ENCODE measurements at regions not wholly inside any gene's neighbourhood (a gene's known extent, or its start where the extent isn't known, plus 50 kb on each side); places are given as distances from the start of the nearest gene placed in this dataset.
"Not testable (repeated sequence)": the region's sequence is repeated elsewhere in the genome, so short reads cannot be mapped to it uniquely, and the experiment has no call there.

DNA sequence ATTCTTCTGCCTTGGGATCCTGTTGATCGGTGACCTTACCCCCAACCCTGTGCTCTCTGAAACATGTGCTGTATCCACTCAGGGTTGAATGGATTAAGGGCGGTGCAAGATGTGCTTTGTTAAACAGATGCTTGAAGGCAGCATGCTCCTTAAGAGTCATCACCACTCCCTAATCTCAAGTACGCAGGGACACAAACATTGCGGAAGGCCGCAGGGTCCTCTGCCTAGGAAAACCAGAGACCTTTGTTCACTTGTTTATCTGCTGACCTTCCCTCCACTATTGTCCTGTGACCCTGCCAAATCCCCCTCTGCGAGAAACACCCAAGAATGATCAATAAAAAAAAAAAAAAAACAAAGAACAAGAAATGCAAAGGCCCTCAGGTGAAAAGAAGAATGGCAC is 126.1 kb upstream of the RAP1B start:
- DNase-seq (ENCODE audit: low read depth, low spot score); H3K27me3 ChIP-seq (ENCODE audit: insufficient read depth, low read length); POLR2A ChIA-PET; H3K36me3 ChIP-seq (ENCODE audit: control insufficient read depth in 1 of 2, insufficient read depth in 2 of 2, low read length in 2 of 2); H4K20me1 ChIP-seq (ENCODE audit: insufficient read depth); H3K4me2 ChIP-seq (ENCODE audit: low read length); H3K79me2 ChIP-seq (ENCODE audit: insufficient read depth, low read length); H3K9me2 ChIP-seq (ENCODE audit: insufficient read depth); intact Hi-C loops (cut with micrococcal nuclease); H3K9ac ChIP-seq (ENCODE audit: low read length); BruUV-seq (replicated peaks); H3K27ac ChIP-seq (ENCODE audit: low read depth, low read length); H3K4me1 ChIP-seq (ENCODE audit: control insufficient read depth in 1 of 2, insufficient read depth in 2 of 2, low read length in 2 of 2); H2AFZ ChIP-seq (ENCODE audit: low read depth, low read length, poor library complexity, severe bottlenecking); H3K4me3 ChIP-seq (replicated peaks in 1 of 2; ENCODE audit: low read depth in 1 of 2, low read length in 2 of 2); ATAC-seq; H3K9me3 ChIP-seq (ENCODE audit: control insufficient read depth in 1 of 2, insufficient read depth in 1 of 2, low read depth in 1 of 2, low read length in 2 of 2); RAD21 ChIA-PET (ENCODE audit: low non-redundant PET in 1 of 2, low total read pairs in 2 of 2, uncharacterized antibody in 2 of 2, unreplicated experiment in 2 of 2): not testable (repeated sequence)
- CTCF ChIA-PET = interaction anchor here (1.1 kb wide), 1 partner anchor 11 kb away, joined by 5 read pairs; no protein-coding TSS in a partner anchor

DNA sequence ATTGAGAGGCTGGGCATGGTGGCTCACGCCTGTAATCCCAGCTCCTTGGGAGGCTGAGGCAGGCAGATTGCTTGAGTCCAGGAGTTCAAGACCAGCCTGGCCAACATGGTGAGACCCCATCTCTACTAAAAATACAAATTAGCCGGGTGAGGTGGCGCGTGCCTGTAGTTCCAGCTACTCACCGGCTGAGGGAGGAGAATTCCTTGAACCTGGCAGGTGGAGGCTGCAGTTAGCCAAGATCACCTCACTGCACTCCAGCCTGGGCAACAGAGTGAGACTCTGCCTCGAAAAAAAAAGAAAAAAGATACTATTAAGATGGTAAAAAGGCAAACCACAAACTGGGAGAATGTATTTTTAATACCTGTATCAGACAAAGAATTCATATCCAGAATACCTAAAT is 124.2 kb upstream of the RAP1B start:
- H3K27me3 ChIP-seq (ENCODE audit: insufficient read depth, low read length); H3K4me3 ChIP-seq (replicated peaks in 1 of 2; ENCODE audit: low read depth in 1 of 2, low read length in 2 of 2); H3K4me2 ChIP-seq (ENCODE audit: low read length); H3K27ac ChIP-seq (ENCODE audit: low read depth, low read length); POLR2A ChIA-PET; H3K9me3 ChIP-seq (ENCODE audit: control insufficient read depth in 1 of 2, insufficient read depth in 1 of 2, low read depth in 1 of 2, low read length in 2 of 2); H3K4me1 ChIP-seq (ENCODE audit: control insufficient read depth in 1 of 2, insufficient read depth in 2 of 2, low read length in 2 of 2); BruUV-seq (replicated peaks); DNase-seq (ENCODE audit: low read depth, low spot score); H3K9ac ChIP-seq (ENCODE audit: low read length); ATAC-seq; H4K20me1 ChIP-seq (ENCODE audit: insufficient read depth); H3K36me3 ChIP-seq (ENCODE audit: control insufficient read depth in 1 of 2, insufficient read depth in 2 of 2, low read length in 2 of 2); RAD21 ChIA-PET (ENCODE audit: low non-redundant PET in 1 of 2, low total read pairs in 2 of 2, uncharacterized antibody in 2 of 2, unreplicated experiment in 2 of 2); CTCF ChIA-PET; intact Hi-C loops (cut with micrococcal nuclease); H3K79me2 ChIP-seq (ENCODE audit: insufficient read depth, low read length); H2AFZ ChIP-seq (ENCODE audit: low read depth, low read length, poor library complexity, severe bottlenecking); H3K9me2 ChIP-seq (ENCODE audit: insufficient read depth): not testable (repeated sequence)

DNA sequence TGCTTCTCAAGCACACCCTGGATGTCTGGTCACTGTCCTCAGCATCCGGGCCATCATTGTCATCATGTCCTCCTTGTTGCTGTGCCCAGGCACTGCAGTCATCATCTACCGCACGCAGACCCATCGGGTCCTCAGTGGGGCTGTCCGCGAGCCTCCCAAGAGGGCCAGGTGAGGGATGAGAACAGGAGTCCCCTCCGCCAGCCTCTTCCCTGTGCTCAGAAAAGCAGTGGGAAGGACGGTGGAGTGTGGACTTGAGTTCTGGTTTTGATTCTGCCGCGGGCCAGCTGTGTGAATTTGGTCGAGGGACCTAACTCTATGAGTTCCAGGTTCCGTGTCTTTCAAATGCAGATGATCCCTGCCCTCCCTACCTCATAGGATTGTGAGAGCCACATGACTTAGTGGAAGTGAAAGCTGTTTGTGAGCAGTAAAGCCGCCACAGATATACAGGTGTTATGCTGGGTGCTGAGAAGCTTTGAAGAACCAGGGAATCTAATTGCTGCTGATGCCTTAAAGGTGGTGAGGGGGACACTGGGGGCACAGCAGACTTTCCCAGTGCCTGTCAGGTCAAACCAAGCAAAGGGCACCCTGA is 122.9 kb upstream of the RAP1B start:
- CTCF ChIA-PET = no interaction called here
- TF ChIP-seq, protein P1, sequence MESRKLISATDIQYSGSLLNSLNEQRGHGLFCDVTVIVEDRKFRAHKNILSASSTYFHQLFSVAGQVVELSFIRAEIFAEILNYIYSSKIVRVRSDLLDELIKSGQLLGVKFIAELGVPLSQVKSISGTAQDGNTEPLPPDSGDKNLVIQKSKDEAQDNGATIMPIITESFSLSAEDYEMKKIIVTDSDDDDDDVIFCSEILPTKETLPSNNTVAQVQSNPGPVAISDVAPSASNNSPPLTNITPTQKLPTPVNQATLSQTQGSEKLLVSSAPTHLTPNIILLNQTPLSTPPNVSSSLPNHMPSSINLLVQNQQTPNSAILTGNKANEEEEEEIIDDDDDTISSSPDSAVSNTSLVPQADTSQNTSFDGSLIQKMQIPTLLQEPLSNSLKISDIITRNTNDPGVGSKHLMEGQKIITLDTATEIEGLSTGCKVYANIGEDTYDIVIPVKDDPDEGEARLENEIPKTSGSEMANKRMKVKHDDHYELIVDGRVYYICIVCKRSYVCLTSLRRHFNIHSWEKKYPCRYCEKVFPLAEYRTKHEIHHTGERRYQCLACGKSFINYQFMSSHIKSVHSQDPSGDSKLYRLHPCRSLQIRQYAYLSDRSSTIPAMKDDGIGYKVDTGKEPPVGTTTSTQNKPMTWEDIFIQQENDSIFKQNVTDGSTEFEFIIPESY (IDR thresholded peaks at IDR 0.05; ENCODE audit: extremely low read depth, insufficient replicate concordance, low read length) = no peak
- TF ChIP-seq ELF1 (IDR thresholded peaks at IDR 0.05; ENCODE audit: borderline replicate concordance, low read depth) (no peak), FOSL1 (IDR thresholded peaks at IDR 0.05; ENCODE audit: low read depth) (no peak), SIN3A (IDR thresholded peaks at IDR 0.05; ENCODE audit: low read depth) (no peak), POLR2AphosphoS5 (IDR thresholded peaks at IDR 0.05; ENCODE audit: low read depth, low read length) (no peak)
- Histone ChIP-seq H3K79me2 (ENCODE audit: insufficient read depth, low read length) (no peaks in the 10 kb centered on the region), H3K4me3 (replicated peaks in 1 of 2; ENCODE audit: low read depth in 1 of 2, low read length in 2 of 2) (no peak overlapping the region), H2AFZ (ENCODE audit: low read depth, low read length, poor library complexity, severe bottlenecking) (no peak overlapping the region), H4K20me1 (ENCODE audit: insufficient read depth) (no peaks in the 10 kb centered on the region), H3K9ac (ENCODE audit: low read length) (no peak overlapping the region), H3K4me1 (ENCODE audit: control insufficient read depth in 1 of 2, insufficient read depth in 2 of 2, low read length in 2 of 2) (no peaks in the 10 kb centered on the region), H3K27ac (ENCODE audit: low read depth, low read length) (no peak overlapping the region), H3K4me2 (ENCODE audit: low read length) (no peak overlapping the region), H3K9me3 (ENCODE audit: control insufficient read depth in 1 of 2, insufficient read depth in 1 of 2, low read depth in 1 of 2, low read length in 2 of 2) (no peaks in the 10 kb centered on the region), H3K9me2 (ENCODE audit: insufficient read depth) (no peaks in the 10 kb centered on the region), H3K36me3 (ENCODE audit: control insufficient read depth in 1 of 2, insufficient read depth in 2 of 2, low read length in 2 of 2) (no peaks in the 10 kb centered on the region), H3K27me3 (ENCODE audit: insufficient read depth, low read length) (no peaks in the 10 kb centered on the region)
- ATAC-seq = no peak
- RAD21 ChIA-PET (ENCODE audit: low non-redundant PET in 1 of 2, low total read pairs in 2 of 2, uncharacterized antibody in 2 of 2, unreplicated experiment in 2 of 2) = no interaction called here
- no peak for DNase-seq (ENCODE audit: low read depth, low spot score)
- no TSS peak for BruUV-seq (replicated peaks)
- POLR2A ChIA-PET = no interaction called here
- intact Hi-C loops (cut with micrococcal nuclease) = no loop called here
